BLaER1 (cell line): ENCODE measurements at regions not wholly inside any gene's neighbourhood (a gene's known extent, or its start where the extent isn't known, plus 50 kb on each side); places are given as distances from the start of the nearest gene placed in this dataset.

Source experiments
- H3K27ac ChIP-seq: shearing (Covaris generic); formaldehyde crosslinking; 2 replicates; pipeline ENCODE4 v1.8.1; 2022
- H3K27me3 ChIP-seq: shearing (Covaris generic); formaldehyde crosslinking; 2 replicates; pipeline ENCODE4 v1.8.1; 2022
- H3K36me3 ChIP-seq: shearing (Covaris generic); formaldehyde crosslinking; 2 replicates; pipeline ENCODE4 v1.8.1; 2022
- H3K4me1 ChIP-seq: shearing (Covaris generic); formaldehyde crosslinking; 2 replicates; pipeline ENCODE4 v1.8.1; 2022
- H3K4me2 ChIP-seq: shearing (Covaris generic); formaldehyde crosslinking; 2 replicates; pipeline ENCODE4 v1.8.1; 2022
- H3K4me3 ChIP-seq: shearing (Covaris generic); formaldehyde crosslinking; 2 replicates; pipeline ENCODE4 v1.8.1; 2022
- H3K9ac ChIP-seq: shearing (Covaris generic); formaldehyde crosslinking; 2 replicates; pipeline ENCODE4 v1.8.1; 2022
- H3K9me3 ChIP-seq: shearing (Covaris generic); formaldehyde crosslinking; 2 replicates; pipeline ENCODE4 v1.8.1; 2022
- H4K20me1 ChIP-seq: shearing (Covaris generic); formaldehyde crosslinking; 2 replicates; pipeline ENCODE4 v1.8.1; 2022
- Cebpa-rat ChIP-seq: shearing (Covaris generic); IDR thresholded peaks from 2 replicates; pipeline ENCODE4 v1.8.1; 2022

- H3K4me2 ChIP-seq: no peak overlapping the region
- no peak overlapping the region for H3K27ac ChIP-seq
- no peaks in the 10 kb centered on the region for H3K9me3 ChIP-seq
These were observed 206.8 kb upstream of the ESRRG start for GRCh38 chr1:216929870-216930582.

GRCh38 chr1:216927633-216928032 is 204.4 kb upstream of the ESRRG start:
- H4K20me1 ChIP-seq: no peaks in the 10 kb centered on the region
- H3K36me3 ChIP-seq: no peaks in the 10 kb centered on the region
- no peak overlapping the region for H3K4me3 ChIP-seq
- H3K27me3 ChIP-seq: no peaks in the 10 kb centered on the region
- no peak overlapping the region for H3K4me2 ChIP-seq
- H3K9ac ChIP-seq: no peak overlapping the region
- no peak overlapping the region for H3K27ac ChIP-seq
- H3K4me1 ChIP-seq: no peaks in the 10 kb centered on the region
- no peaks in the 10 kb centered on the region for H3K9me3 ChIP-seq
- no peak for TF ChIP-seq Cebpa-rat

More at GRCh38 chr1:216929870-216930582, 206.8 kb upstream of the ESRRG start:
- TF ChIP-seq Cebpa-rat: no peak
- no peaks in the 10 kb centered on the region for H4K20me1 ChIP-seq
- no peaks in the 10 kb centered on the region for H3K4me1 ChIP-seq
- no peaks in the 10 kb centered on the region for H3K36me3 ChIP-seq
- H3K27me3 ChIP-seq: no peaks in the 10 kb centered on the region
- no peak overlapping the region for H3K9ac ChIP-seq
- no peak overlapping the region for H3K4me3 ChIP-seq

GRCh38 chr1:216926720-216927510 is 203.7 kb upstream of the ESRRG start:
- H3K4me1 ChIP-seq: no peaks in the 10 kb centered on the region
- H3K4me2 ChIP-seq: no peak overlapping the region
- no peak overlapping the region for H3K9ac ChIP-seq
- H3K27ac ChIP-seq: no peak overlapping the region
- no peaks in the 10 kb centered on the region for H4K20me1 ChIP-seq
- H3K36me3 ChIP-seq: no peaks in the 10 kb centered on the region
- TF ChIP-seq Cebpa-rat: no peak
- H3K27me3 ChIP-seq: no peaks in the 10 kb centered on the region
- no peaks in the 10 kb centered on the region for H3K9me3 ChIP-seq
- H3K4me3 ChIP-seq: no peak overlapping the region

- Histone ChIP-seq H3K9ac (no peak overlapping the region), H3K27me3 (no peaks in the 10 kb centered on the region), H3K4me2 (no peak overlapping the region), H3K4me1 (no peaks in the 10 kb centered on the region), H4K20me1 (no peaks in the 10 kb centered on the region), H3K9me3 (no peaks in the 10 kb centered on the region), H3K4me3 (no peak overlapping the region), H3K27ac (no peak overlapping the region), H3K36me3 (no peaks in the 10 kb centered on the region)
- no peak for TF ChIP-seq Cebpa-rat
These were observed 202.9 kb upstream of the ESRRG start for GRCh38 chr1:216925962-216926625.

GRCh38 chr1:216924732-216925131 is 201.5 kb upstream of the ESRRG start:
- no peak overlapping the region for H3K4me3 ChIP-seq
- H3K27me3 ChIP-seq: no peaks in the 10 kb centered on the region
- H3K4me1 ChIP-seq: no peaks in the 10 kb centered on the region
- H3K27ac ChIP-seq: no peak overlapping the region
- no peaks in the 10 kb centered on the region for H3K36me3 ChIP-seq
- H3K9me3 ChIP-seq: no peaks in the 10 kb centered on the region
- H4K20me1 ChIP-seq: no peaks in the 10 kb centered on the region
- H3K9ac ChIP-seq: no peak overlapping the region
- TF ChIP-seq Cebpa-rat: no peak
- no peak overlapping the region for H3K4me2 ChIP-seq

GRCh38 chr1:216923601-216924000 is 200.4 kb upstream of the ESRRG start:
- no peaks in the 10 kb centered on the region for H4K20me1 ChIP-seq
- no peak overlapping the region for H3K27ac ChIP-seq
- H3K9ac ChIP-seq: no peak overlapping the region
- H3K36me3 ChIP-seq: no peaks in the 10 kb centered on the region
- H3K27me3 ChIP-seq: no peaks in the 10 kb centered on the region
- no peak for TF ChIP-seq Cebpa-rat
- no peak overlapping the region for H3K4me2 ChIP-seq
- H3K4me3 ChIP-seq: no peak overlapping the region
- H3K9me3 ChIP-seq: no peaks in the 10 kb centered on the region
- no peaks in the 10 kb centered on the region for H3K4me1 ChIP-seq

GRCh38 chr1:216922406-216922805 is 199.2 kb upstream of the ESRRG start:
- H3K4me2 ChIP-seq: no peak overlapping the region
- TF ChIP-seq Cebpa-rat: no peak
- no peak overlapping the region for H3K9ac ChIP-seq
- H3K36me3 ChIP-seq: no peaks in the 10 kb centered on the region
- no peaks in the 10 kb centered on the region for H3K27me3 ChIP-seq
- no peaks in the 10 kb centered on the region for H4K20me1 ChIP-seq
- no peak overlapping the region for H3K27ac ChIP-seq
- H3K4me1 ChIP-seq: no peaks in the 10 kb centered on the region
- no peak overlapping the region for H3K4me3 ChIP-seq
- no peaks in the 10 kb centered on the region for H3K9me3 ChIP-seq

GRCh38 chr1:216921866-216922265 is 198.6 kb upstream of the ESRRG start:
- Histone ChIP-seq H3K27ac (no peak overlapping the region), H3K36me3 (no peaks in the 10 kb centered on the region), H4K20me1 (no peaks in the 10 kb centered on the region), H3K27me3 (no peaks in the 10 kb centered on the region), H3K9me3 (no peaks in the 10 kb centered on the region), H3K4me1 (no peaks in the 10 kb centered on the region), H3K9ac (no peak overlapping the region), H3K4me3 (no peak overlapping the region), H3K4me2 (no peak overlapping the region)
- no peak for TF ChIP-seq Cebpa-rat

GRCh38 chr1:216919060-216919970 is 196.1 kb upstream of the ESRRG start:
- Histone ChIP-seq H4K20me1 (no peaks in the 10 kb centered on the region), H3K9me3 (no peaks in the 10 kb centered on the region), H3K4me1 (no peaks in the 10 kb centered on the region), H3K9ac (no peak overlapping the region), H3K36me3 (no peaks in the 10 kb centered on the region), H3K4me3 (no peak overlapping the region), H3K4me2 (no peak overlapping the region), H3K27ac (no peak overlapping the region), H3K27me3 (no peaks in the 10 kb centered on the region)
- no peak for TF ChIP-seq Cebpa-rat
